ENCODE measurements at regions not wholly inside any gene's neighbourhood (a gene's known extent, or its start where the extent isn't known, plus 50 kb on each side); places are given as distances from the start of the nearest gene placed in this dataset.

- intact Hi-C loops (cut with DNase I) = no loop called here
- H3K27me3 ChIP-seq (ENCODE audit: control insufficient read depth, insufficient read depth, low read length) = no peaks in the 10 kb centered on the region
- H3K9ac ChIP-seq (ENCODE audit: low read length in 3 of 3) = no peak overlapping the region
- TF ChIP-seq, protein P1, sequence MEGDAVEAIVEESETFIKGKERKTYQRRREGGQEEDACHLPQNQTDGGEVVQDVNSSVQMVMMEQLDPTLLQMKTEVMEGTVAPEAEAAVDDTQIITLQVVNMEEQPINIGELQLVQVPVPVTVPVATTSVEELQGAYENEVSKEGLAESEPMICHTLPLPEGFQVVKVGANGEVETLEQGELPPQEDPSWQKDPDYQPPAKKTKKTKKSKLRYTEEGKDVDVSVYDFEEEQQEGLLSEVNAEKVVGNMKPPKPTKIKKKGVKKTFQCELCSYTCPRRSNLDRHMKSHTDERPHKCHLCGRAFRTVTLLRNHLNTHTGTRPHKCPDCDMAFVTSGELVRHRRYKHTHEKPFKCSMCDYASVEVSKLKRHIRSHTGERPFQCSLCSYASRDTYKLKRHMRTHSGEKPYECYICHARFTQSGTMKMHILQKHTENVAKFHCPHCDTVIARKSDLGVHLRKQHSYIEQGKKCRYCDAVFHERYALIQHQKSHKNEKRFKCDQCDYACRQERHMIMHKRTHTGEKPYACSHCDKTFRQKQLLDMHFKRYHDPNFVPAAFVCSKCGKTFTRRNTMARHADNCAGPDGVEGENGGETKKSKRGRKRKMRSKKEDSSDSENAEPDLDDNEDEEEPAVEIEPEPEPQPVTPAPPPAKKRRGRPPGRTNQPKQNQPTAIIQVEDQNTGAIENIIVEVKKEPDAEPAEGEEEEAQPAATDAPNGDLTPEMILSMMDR (IDR thresholded peaks at IDR 0.05; ENCODE audit: borderline replicate concordance, extremely low read depth, insufficient read depth) = no peak
- no peaks in the 10 kb centered on the region for H3K4me1 ChIP-seq (ENCODE audit: control insufficient read depth in 2 of 3, insufficient read depth in 2 of 3, low read depth in 1 of 3, low read length in 3 of 3)
- no peaks in the 10 kb centered on the region for H3K9me3 ChIP-seq (ENCODE audit: control insufficient read depth in 2 of 3, insufficient read depth in 1 of 3, low read length in 3 of 3)
- no peak overlapping the region for H3K27ac ChIP-seq (ENCODE audit: low read depth in 2 of 2, low read length in 2 of 2)
- no peak for DNase-seq
- no peaks in the 10 kb centered on the region for H3K36me3 ChIP-seq (ENCODE audit: control insufficient read depth in 2 of 3, insufficient read depth in 3 of 3, low read length in 3 of 3)
- no peak overlapping the region for H3K4me3 ChIP-seq (ENCODE audit: low read length in 3 of 3)
- FAIRE-seq = peak; percentile 41
Measured at GRCh38 chr5:44875661-44876605, 67.2 kb downstream of the MRPS30 start.

- H3K4me3 ChIP-seq (ENCODE audit: low read length in 3 of 3) = peak overlapping the region in 2 of 3 donors; percentile 6 to 39
- TF ChIP-seq, protein P1 (IDR thresholded peaks at IDR 0.05; ENCODE audit: borderline replicate concordance, extremely low read depth, insufficient read depth) = no peak
- FAIRE-seq (no peak), DNase-seq (no peak)
- no peaks in the 10 kb centered on the region for H3K9me3 ChIP-seq (ENCODE audit: control insufficient read depth in 2 of 3, insufficient read depth in 1 of 3, low read length in 3 of 3)
- H3K27ac ChIP-seq (ENCODE audit: low read depth in 2 of 2, low read length in 2 of 2) = no peak overlapping the region
- H3K27me3 ChIP-seq (ENCODE audit: control insufficient read depth, insufficient read depth, low read length) = no peaks in the 10 kb centered on the region
- no peak overlapping the region for H3K9ac ChIP-seq (ENCODE audit: low read length in 3 of 3)
- no peaks in the 10 kb centered on the region for H3K4me1 ChIP-seq (ENCODE audit: control insufficient read depth in 2 of 3, insufficient read depth in 2 of 3, low read depth in 1 of 3, low read length in 3 of 3)
- H3K36me3 ChIP-seq (ENCODE audit: control insufficient read depth in 2 of 3, insufficient read depth in 3 of 3, low read length in 3 of 3) = no peaks in the 10 kb centered on the region
- intact Hi-C loops (cut with DNase I) = no loop called here
Measured at GRCh38 chr5:44881266-44881665, 72.5 kb downstream of the MRPS30 start.

- no peak for FAIRE-seq
- Histone ChIP-seq H3K36me3 (ENCODE audit: control insufficient read depth in 2 of 3, insufficient read depth in 3 of 3, low read length in 3 of 3) (no peaks in the 10 kb centered on the region), H3K27ac (ENCODE audit: low read depth in 2 of 2, low read length in 2 of 2) (no peak overlapping the region), H3K9me3 (ENCODE audit: control insufficient read depth in 2 of 3, insufficient read depth in 1 of 3, low read length in 3 of 3) (no peaks in the 10 kb centered on the region), H3K27me3 (ENCODE audit: control insufficient read depth, insufficient read depth, low read length) (no peaks in the 10 kb centered on the region), H3K9ac (ENCODE audit: low read length in 3 of 3) (no peak overlapping the region), H3K4me1 (ENCODE audit: control insufficient read depth in 2 of 3, insufficient read depth in 2 of 3, low read depth in 1 of 3, low read length in 3 of 3) (no peaks in the 10 kb centered on the region), H3K4me3 (ENCODE audit: low read length in 3 of 3) (no peak overlapping the region)
- intact Hi-C loops (cut with DNase I) = no loop called here
- TF ChIP-seq, protein P1 (IDR thresholded peaks at IDR 0.05; ENCODE audit: borderline replicate concordance, extremely low read depth, insufficient read depth) = no peak
- peak in 1 of 5 donors; percentile 60 for DNase-seq
Measured at GRCh38 chr5:44884036-44884435, 75.3 kb downstream of the MRPS30 start.

Measured in kidney (tissue), 13 donors.